ENCODE measurements at regions not wholly inside any gene's neighbourhood (a gene's known extent, or its start where the extent isn't known, plus 50 kb on each side); places are given as distances from the start of the nearest gene placed in this dataset.

GRCh38 chr1:201694608-201695335 lies 134.2 kb upstream of the IPO9 start:
- H4K91ac ChIP-seq (replicated peaks; ENCODE audit: insufficient read length, low read length) = no peak overlapping the region
- no peaks in the 10 kb centered on the region for H3K9me3 ChIP-seq (ENCODE audit: insufficient read depth in 2 of 2, low read depth in 1 of 2, low read length in 1 of 2)
- no peak overlapping the region for H2BK120ac ChIP-seq (replicated peaks; ENCODE audit: low read depth, low read length)
- 0 out of 2 replicates have a peak overlapping the region, but pooled peaks have one; percentile 18 for H2BK15ac ChIP-seq (ENCODE audit: low read length)
- H4K20me1 ChIP-seq (replicated peaks in 1 of 2; ENCODE audit: control insufficient read depth in 1 of 2, insufficient read depth in 2 of 2, low read length in 2 of 2) = no peaks in the 10 kb centered on the region
- H2AK5ac ChIP-seq (ENCODE audit: low read depth, low read length) = no peak overlapping the region; the same call in 1 of the 2 replicates
- WGBS, 2 experiments (ENCODE audit: extremely low coverage in 1 of 2, insufficient coverage in 1 of 2, insufficient read length in 1 of 2, insufficient replicate concordance in 2 of 2, low coverage in 1 of 2, low lambda C conversion rate in 2 of 2, missing lambda C conversion rate in 1 of 2) = 72% methylated on average over 12 of the region's 12 CpGs; no CpG with 5 or more reads in 1 of the 2 experiments
- ChIA-PET CTCF (ENCODE audit: partially characterized antibody) (interaction anchor here (0.8 to 5.4 kb wide), 14 partner anchors 9 to 164 kb away, joined by 3 to 54 read pairs (median 7); no protein-coding TSS in a partner anchor), POLR2A (ENCODE audit: partially characterized antibody) (interaction anchor here (1.3 kb wide), 1 partner anchor 46 kb away, joined by 3 read pairs; no protein-coding TSS in a partner anchor)
- DNase-seq (ENCODE audit: low read depth in 1 of 2, low spot score in 2 of 2) (no peak), FAIRE-seq (no peak)
- peaks cover 16 to 24% (median 19%) of the 10 kb centered on the region in 4 experiments for H3K4me1 ChIP-seq (replicated peaks in 1 of 4; ENCODE audit: control insufficient read depth in 3 of 4, insufficient read depth in 4 of 4, low read length in 3 of 4)
- peak overlapping the region; percentile 27; the same call in 1 of the 2 replicates for H3K18ac ChIP-seq (ENCODE audit: extremely low read depth, low read length)
- H3K14ac ChIP-seq (ENCODE audit: insufficient read length) = no peak overlapping the region
- no peak overlapping the region for H4K5ac ChIP-seq (ENCODE audit: insufficient read length, low read depth, low read length)
- no peak overlapping the region for H3K27ac ChIP-seq (ENCODE audit: low read depth, low read length)
- peak overlapping the region; percentile 11; the same call in 1 of the 2 replicates for H2BK12ac ChIP-seq (ENCODE audit: low read depth, low read length)
- H3K23ac ChIP-seq (ENCODE audit: insufficient read length) = no peak overlapping the region
- no peak overlapping the region for H3K9ac ChIP-seq (replicated peaks in 1 of 4; ENCODE audit: extremely low read depth in 1 of 4, low read depth in 3 of 4, low read length in 3 of 4)
- H2BK5ac ChIP-seq (ENCODE audit: low read depth, low read length) = no peak overlapping the region
- no peak overlapping the region for H3K4ac ChIP-seq (replicated peaks; ENCODE audit: insufficient read length, low read depth, low read length)
- TF ChIP-seq SRF (IDR thresholded peaks at IDR 0.05; ENCODE audit: low read depth, low read length) (no peak), GTF2F1 (IDR thresholded peaks at IDR 0.05; ENCODE audit: borderline replicate concordance, low read depth, low read length) (no peak), ATF3 (IDR thresholded peaks at IDR 0.05; ENCODE audit: insufficient read depth, low read depth, low read length) (no peak), POLR2A (IDR thresholded peaks at IDR 0.05; ENCODE audit: control extremely low read depth in 1 of 2, low read depth in 2 of 2, low read length in 2 of 2) (no peak), SIRT6 (IDR thresholded peaks at IDR 0.05; ENCODE audit: low read length) (no peak), FOSL1 (IDR thresholded peaks at IDR 0.05; ENCODE audit: insufficient read depth, low read depth, low read length) (no peak), TEAD4 (IDR thresholded peaks at IDR 0.05; ENCODE audit: low read depth, low read length) (no peak), SP4 (IDR thresholded peaks at IDR 0.05; ENCODE audit: low read length) (no peak), MAX (IDR thresholded peaks at IDR 0.05) (no peak), RNF2 (IDR thresholded peaks at IDR 0.05; ENCODE audit: borderline replicate concordance, low read depth, low read length, missing control alignments, poor library complexity, severe bottlenecking) (no peak)
- no peaks in the 10 kb centered on the region for H3K36me3 ChIP-seq (ENCODE audit: control insufficient read depth in 2 of 4, insufficient read depth in 4 of 4, low read length in 3 of 4)
- H4K8ac ChIP-seq (ENCODE audit: extremely low read depth, insufficient read depth, low read length) = no peak overlapping the region
- no peak overlapping the region for H3K4me3 ChIP-seq (ENCODE audit: extremely low read depth in 1 of 4, insufficient read depth in 2 of 4, low read depth in 3 of 4, low read length in 4 of 4)
- H3K27me3 ChIP-seq (replicated peaks in 1 of 4; ENCODE audit: control insufficient read depth in 3 of 4, extremely low read depth in 1 of 4, insufficient read depth in 3 of 4, low read length in 3 of 4) = no peaks in the 10 kb centered on the region
- H3K4me2 ChIP-seq (ENCODE audit: insufficient read depth in 1 of 2, low read depth in 2 of 2, low read length in 2 of 2) = 0 out of 4 replicates have a peak overlapping the region, but pooled peaks of 1 of the 2 experiments have one; percentile 3
- no peak overlapping the region for H2BK20ac ChIP-seq (ENCODE audit: low read length)
- H3K79me1 ChIP-seq (ENCODE audit: low read depth, low read length) = peaks cover 9% of the 10 kb centered on the region
- H3K23me2 ChIP-seq (ENCODE audit: low read depth, low read length) = no peaks in the 10 kb centered on the region
- no peak overlapping the region for H2AFZ ChIP-seq (ENCODE audit: low read length)
- no peak overlapping the region for H3K56ac ChIP-seq (replicated peaks; ENCODE audit: insufficient read length, low read depth, low read length)
- H3K79me2 ChIP-seq (ENCODE audit: control insufficient read depth in 1 of 2, insufficient read depth in 2 of 2, low read length in 2 of 2) = 0 out of 4 replicates have a peak, but pooled peaks cover 0 to 5% of the 10 kb centered on the region in 2 experiments

All from H1 (cell line).